Cardiac muscle cell (in vitro differentiated cells and primary cell): ENCODE measurements at regions not wholly inside any gene's neighbourhood (a gene's known extent, or its start where the extent isn't known, plus 50 kb on each side); places are given as distances from the start of the nearest gene placed in this dataset.

Experiments used
- DNase-seq, 2 donors: peaks; one replicate each; pipeline versions ENCODE4 v3.0.0 to v3.0.0-alpha.2; 2010 to 2017; ENCODE audit warnings: low read depth in 1 of 2, low spot score in 1 of 2
- H3K27ac ChIP-seq: fragments of 200-600 bp; sonication (generic); 2 replicates; pipeline ENCODE4 v1.5.1; 2016
- H3K27me3 ChIP-seq: fragments of 200-600 bp; sonication (generic); 2 replicates; pipeline ENCODE4 v1.6.0; 2016; ENCODE audit warnings: control low read depth
- H3K36me3 ChIP-seq: fragments of 200-600 bp; sonication (generic); 2 replicates; pipeline ENCODE4 v1.5.1; 2016; ENCODE audit warnings: control low read depth
- H3K4me1 ChIP-seq: fragments of 200-600 bp; sonication (generic); 2 replicates; pipeline ENCODE4 v1.8.1; 2017; ENCODE audit warnings: low read depth, mild to moderate bottlenecking, mixed run types
- H3K4me3 ChIP-seq: fragments of 200-600 bp; sonication (generic); 2 replicates; pipeline ENCODE4 v1.5.1; 2016; ENCODE audit warnings: mild to moderate bottlenecking
- H3K9me3 ChIP-seq: fragments of 200-600 bp; sonication (generic); 2 replicates; pipeline ENCODE4 v1.5.1; 2017; ENCODE audit warnings: low read depth, mild to moderate bottlenecking, control low read depth
- CTCF ChIP-seq: IDR thresholded peaks from 2 replicates; pipeline ENCODE4 v1.5.1; 2012; ENCODE audit warnings: low read depth, mild to moderate bottlenecking, low read length

DNA sequence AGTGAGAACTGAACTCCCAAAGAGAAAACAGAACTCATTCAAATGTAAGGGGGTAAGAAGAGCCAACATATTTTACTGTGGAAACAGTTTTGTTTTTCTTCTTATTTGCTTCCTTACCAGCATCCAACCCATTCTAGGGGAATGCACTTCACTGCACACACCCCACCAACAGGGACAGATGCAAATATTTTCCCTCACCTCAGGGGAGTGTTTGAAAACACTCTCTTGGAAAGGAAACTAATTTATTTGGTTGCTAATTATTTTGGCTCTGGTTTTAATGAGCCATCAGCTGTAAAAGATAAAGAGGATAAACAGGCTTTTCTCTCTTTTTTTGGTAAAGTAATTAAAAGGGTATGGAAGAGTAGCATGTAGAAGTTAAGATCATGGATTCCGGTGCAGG lies 413.4 kb downstream of the MAN2A1 start:
- Histone ChIP-seq H3K4me3 (no peak overlapping the region), H3K27ac (no peak overlapping the region), H3K36me3 (no peaks in the 10 kb centered on the region), H3K9me3 (no peaks in the 10 kb centered on the region), H3K4me1 (peaks cover 10% of the 10 kb centered on the region), H3K27me3 (no peaks in the 10 kb centered on the region)
- no peak for DNase-seq
- no peak for TF ChIP-seq CTCF

DNA sequence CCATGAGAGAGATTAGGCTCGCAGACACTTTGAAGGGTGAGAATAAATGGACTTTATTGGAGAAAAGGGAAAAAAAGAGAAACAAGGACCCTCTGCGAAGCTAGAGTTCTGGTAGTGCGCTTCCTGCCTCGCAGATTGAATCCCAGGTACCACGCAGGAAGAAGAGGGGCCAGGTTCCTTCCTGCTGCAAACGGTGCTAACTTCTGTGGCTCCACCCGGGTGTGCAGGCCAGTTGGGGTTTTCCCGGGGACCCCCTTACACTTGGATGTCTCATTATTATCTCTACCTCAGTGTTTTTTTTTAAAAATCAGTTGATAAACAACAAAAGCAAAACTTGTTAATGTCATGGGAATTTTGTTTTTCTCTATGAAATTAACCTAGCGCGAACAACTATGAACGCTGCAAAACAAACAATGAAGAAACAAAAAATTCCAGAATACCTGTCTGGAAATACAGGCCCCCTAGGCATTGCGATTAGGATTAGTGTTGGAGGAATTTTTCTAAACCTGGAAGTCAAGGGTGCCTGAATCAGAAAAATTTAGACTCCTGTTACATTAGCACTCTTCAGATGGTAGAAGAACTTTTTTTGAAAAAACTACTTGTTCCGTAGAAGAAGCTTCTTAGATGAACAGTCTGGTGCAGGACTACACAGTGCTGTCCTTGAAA lies 414.5 kb downstream of the MAN2A1 start:
- no peaks in the 10 kb centered on the region for H3K36me3 ChIP-seq
- no peak for DNase-seq
- H3K27me3 ChIP-seq, result no peaks in the 10 kb centered on the region
- no peak overlapping the region for H3K27ac ChIP-seq
- no peak for TF ChIP-seq CTCF
- H3K4me3 ChIP-seq, result no peak overlapping the region
- no peaks in the 10 kb centered on the region for H3K9me3 ChIP-seq
- peaks cover 10% of the 10 kb centered on the region for H3K4me1 ChIP-seq

GRCh38 chr5:110104726-110105669 lies 415.3 kb downstream of the MAN2A1 start:
- Histone ChIP-seq H3K27ac (no peak overlapping the region), H3K4me3 (no peak overlapping the region), H3K4me1 (peaks cover 10% of the 10 kb centered on the region), H3K27me3 (no peaks in the 10 kb centered on the region), H3K36me3 (no peaks in the 10 kb centered on the region), H3K9me3 (no peaks in the 10 kb centered on the region)
- TF ChIP-seq CTCF, result no peak
- no peak for DNase-seq

- DNase-seq, result peak; percentile 29 to 34
- H3K27me3 ChIP-seq, result no peaks in the 10 kb centered on the region
- H3K27ac ChIP-seq, result no peak overlapping the region
- TF ChIP-seq CTCF, result no peak
- H3K4me1 ChIP-seq, result peaks cover 10% of the 10 kb centered on the region
- no peak overlapping the region for H3K4me3 ChIP-seq
- no peaks in the 10 kb centered on the region for H3K9me3 ChIP-seq
- no peaks in the 10 kb centered on the region for H3K36me3 ChIP-seq
Observed at GRCh38 chr5:110105692-110106091, 416.0 kb downstream of the MAN2A1 start.

DNA sequence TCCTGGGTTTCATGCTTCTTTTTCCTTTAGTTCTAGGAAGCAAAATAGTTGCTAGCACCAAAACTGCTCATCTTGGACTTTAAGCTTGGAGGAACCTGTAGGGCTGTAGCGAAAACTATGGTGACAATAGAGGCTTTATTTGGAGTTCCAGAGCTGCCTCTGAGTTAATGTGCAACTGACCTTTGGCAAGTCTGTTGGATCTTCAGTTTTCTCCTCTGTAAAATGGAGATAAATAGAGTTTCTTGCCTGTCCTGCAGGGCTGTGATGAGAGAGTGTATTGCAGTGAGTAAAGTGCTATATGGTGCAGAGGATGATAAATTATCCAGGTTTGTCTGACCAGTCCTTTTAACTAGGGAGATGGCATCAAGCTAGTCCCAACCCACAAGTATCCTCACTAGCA lies 417.0 kb downstream of the MAN2A1 start:
- no peak for TF ChIP-seq CTCF
- no peaks in the 10 kb centered on the region for H3K36me3 ChIP-seq

More for the DNA sequence above, 417.0 kb downstream of the MAN2A1 start:
- H3K4me3 ChIP-seq, result no peak overlapping the region
- H3K9me3 ChIP-seq, result no peaks in the 10 kb centered on the region
- H3K4me1 ChIP-seq, result peaks cover 10% of the 10 kb centered on the region
- DNase-seq, result no peak
- H3K27ac ChIP-seq, result no peak overlapping the region
- H3K27me3 ChIP-seq, result no peaks in the 10 kb centered on the region
